A673 (cell line): ENCODE measurements at regions not wholly inside any gene's neighbourhood (a gene's known extent, or its start where the extent isn't known, plus 50 kb on each side); places are given as distances from the start of the nearest gene placed in this dataset.

Source experiments
- BruUV-seq: library from RNA; stranded (reverse); fragments of 400-500 nt; replicated peaks from 2 replicates; lab custom pipeline; 2021; lab: Mats Ljungman, UMichigan
- CTCF ChIA-PET: fragments of 300-600 bp; sonication (Branson Sonifier 250); formaldehyde crosslinking; loops from one replicate; lab custom pipeline; 2022; ENCODE audit warnings: antibody characterized with exemption; lab: Charles Lee
- POLR2A ChIA-PET: fragments of 300-600 bp; sonication (Branson Sonifier 250); formaldehyde crosslinking; loops from one replicate; lab custom pipeline; 2022; ENCODE audit warnings: antibody characterized with exemption; ENCODE audit not compliant: low non-redundant PET; lab: Charles Lee
- DNase-seq: peaks from one replicate; pipeline ENCODE4 v3.0.0-alpha.2; 2015; ENCODE audit warnings: low spot score
- H3K27ac ChIP-seq: fragments of 200-600 bp; sonication (generic); 2 replicates; pipeline ENCODE4 v1.5.1; 2016; ENCODE audit warnings: mixed run types, low read depth, mild to moderate bottlenecking, mixed read lengths, antibody characterized with exemption, low read length; ENCODE audit not compliant: poor library complexity, severe bottlenecking
- H3K27me3 ChIP-seq: fragments of 200-600 bp; sonication (generic); replicated peaks from 2 replicates; pipeline ENCODE4 v1.6.1; 2017; ENCODE audit warnings: mixed run types, low read depth, mild to moderate bottlenecking, mixed read lengths, antibody characterized with exemption, low read length; ENCODE audit not compliant: insufficient read depth, poor library complexity
- H3K36me3 ChIP-seq: fragments of 200-600 bp; sonication (generic); 2 replicates; pipeline ENCODE4 v1.6.1; 2016; ENCODE audit warnings: mixed run types, mild to moderate bottlenecking, mixed read lengths, antibody characterized with exemption, low read length; ENCODE audit not compliant: insufficient read depth, poor library complexity, severe bottlenecking
- H3K4me1 ChIP-seq: fragments of 200-600 bp; sonication (generic); 2 replicates; pipeline ENCODE4 v1.6.1; 2017; ENCODE audit warnings: mixed run types, mild to moderate bottlenecking, mixed read lengths, antibody characterized with exemption, low read length; ENCODE audit not compliant: insufficient read depth, poor library complexity, severe bottlenecking
- H3K4me3 ChIP-seq: fragments of 200-600 bp; sonication (generic); 2 replicates; pipeline ENCODE4 v1.5.1; 2016; ENCODE audit warnings: low read depth, mixed run types, mild to moderate bottlenecking, mixed read lengths, low read length; ENCODE audit not compliant: poor library complexity, severe bottlenecking
- H3K9me3 ChIP-seq: fragments of 200-600 bp; sonication (generic); 2 replicates; pipeline ENCODE4 v1.6.1; 2016; ENCODE audit warnings: mixed run types, low read depth, mild to moderate bottlenecking, mixed read lengths, antibody characterized with exemption, low read length; ENCODE audit not compliant: poor library complexity, severe bottlenecking
- CTCF ChIP-seq: fragments of 300-800, 200-600 bp; sonication (generic); conservative IDR thresholded peaks from 2 replicates; pipeline ENCODE4 v1.5.1; 2017; ENCODE audit warnings: low read depth, mild to moderate bottlenecking, antibody characterized with exemption, low read length, moderate library complexity, mixed read lengths
- EZH2 ChIP-seq: fragments of 200-600 bp; sonication (generic); IDR thresholded peaks from 2 replicates; pipeline ENCODE4 v1.6.1; 2017; ENCODE audit warnings: borderline replicate concordance, low read depth, mild to moderate bottlenecking, mixed read lengths, antibody characterized with exemption, low read length; ENCODE audit not compliant: poor library complexity, severe bottlenecking
- intact Hi-C: fragments of 100-400 bp; cut with micrococcal nuclease; formaldehyde crosslinking; loops from one replicate; pipeline ENCODE4 v1.10.0; 2022; ENCODE audit not compliant: unreplicated experiment

GRCh38 chr4:28831867-28832266, 1888.3 kb upstream of the PCDH7 start:
- no peaks in the 10 kb centered on the region for H3K9me3 ChIP-seq
- H3K27me3 ChIP-seq = no peaks in the 10 kb centered on the region
- no peak for DNase-seq
- intact Hi-C loops = no loop called here
- no peak overlapping the region for H3K27ac ChIP-seq
- CTCF ChIA-PET = no interaction called here
- H3K4me3 ChIP-seq = no peak overlapping the region
- H3K4me1 ChIP-seq = no peaks in the 10 kb centered on the region
- no peaks in the 10 kb centered on the region for H3K36me3 ChIP-seq
- TF ChIP-seq CTCF = no peak
- TF ChIP-seq EZH2 = no peak
- POLR2A ChIA-PET = no interaction called here
- BruUV-seq = no TSS peak

GRCh38 chr4:28832444-28832843, 1887.7 kb upstream of the PCDH7 start:
- DNase-seq = no peak
- CTCF ChIA-PET = no interaction called here
- Histone ChIP-seq H3K36me3 (no peaks in the 10 kb centered on the region), H3K4me1 (no peaks in the 10 kb centered on the region), H3K27me3 (no peaks in the 10 kb centered on the region), H3K9me3 (no peaks in the 10 kb centered on the region), H3K4me3 (no peak overlapping the region), H3K27ac (no peak overlapping the region)
- POLR2A ChIA-PET = no interaction called here
- intact Hi-C loops = no loop called here
- no TSS peak for BruUV-seq
- TF ChIP-seq EZH2 (no peak), CTCF (no peak)

- ChIA-PET POLR2A (no interaction called here), CTCF (no interaction called here)
- BruUV-seq = no TSS peak
- H3K36me3 ChIP-seq = no peaks in the 10 kb centered on the region
- H3K4me1 ChIP-seq = no peaks in the 10 kb centered on the region
- H3K4me3 ChIP-seq = no peak overlapping the region
- DNase-seq = no peak
- H3K27ac ChIP-seq = no peak overlapping the region
- intact Hi-C loops = no loop called here
- TF ChIP-seq EZH2 (no peak), CTCF (no peak)
- H3K27me3 ChIP-seq = no peaks in the 10 kb centered on the region
- no peaks in the 10 kb centered on the region for H3K9me3 ChIP-seq
These were observed 1886.0 kb upstream of the PCDH7 start for GRCh38 chr4:28834120-28834519.
